ENCODE measurements at regions not wholly inside any gene's neighbourhood (a gene's known extent, or its start where the extent isn't known, plus 50 kb on each side); places are given as distances from the start of the nearest gene placed in this dataset.

DNA sequence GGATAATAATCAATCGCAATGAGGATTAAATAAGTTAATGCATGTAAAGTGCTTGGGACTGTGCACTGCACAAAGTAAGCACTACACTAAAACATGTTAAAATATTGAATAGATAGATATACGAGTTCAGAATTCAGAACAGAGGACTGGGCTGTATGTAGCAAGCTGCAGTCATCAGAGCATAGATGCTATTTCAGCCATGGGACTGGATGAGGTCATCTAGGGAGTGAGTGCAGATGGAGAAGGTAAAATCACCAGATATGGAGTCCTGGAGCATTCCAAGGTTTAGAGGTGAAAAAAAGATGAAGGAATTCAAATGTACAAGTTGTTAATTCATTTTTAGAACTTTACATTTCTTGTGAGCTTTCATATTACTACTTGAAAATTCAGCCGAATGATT lies 347.5 kb upstream of the DDI1 start:
- TF ChIP-seq, protein P1, sequence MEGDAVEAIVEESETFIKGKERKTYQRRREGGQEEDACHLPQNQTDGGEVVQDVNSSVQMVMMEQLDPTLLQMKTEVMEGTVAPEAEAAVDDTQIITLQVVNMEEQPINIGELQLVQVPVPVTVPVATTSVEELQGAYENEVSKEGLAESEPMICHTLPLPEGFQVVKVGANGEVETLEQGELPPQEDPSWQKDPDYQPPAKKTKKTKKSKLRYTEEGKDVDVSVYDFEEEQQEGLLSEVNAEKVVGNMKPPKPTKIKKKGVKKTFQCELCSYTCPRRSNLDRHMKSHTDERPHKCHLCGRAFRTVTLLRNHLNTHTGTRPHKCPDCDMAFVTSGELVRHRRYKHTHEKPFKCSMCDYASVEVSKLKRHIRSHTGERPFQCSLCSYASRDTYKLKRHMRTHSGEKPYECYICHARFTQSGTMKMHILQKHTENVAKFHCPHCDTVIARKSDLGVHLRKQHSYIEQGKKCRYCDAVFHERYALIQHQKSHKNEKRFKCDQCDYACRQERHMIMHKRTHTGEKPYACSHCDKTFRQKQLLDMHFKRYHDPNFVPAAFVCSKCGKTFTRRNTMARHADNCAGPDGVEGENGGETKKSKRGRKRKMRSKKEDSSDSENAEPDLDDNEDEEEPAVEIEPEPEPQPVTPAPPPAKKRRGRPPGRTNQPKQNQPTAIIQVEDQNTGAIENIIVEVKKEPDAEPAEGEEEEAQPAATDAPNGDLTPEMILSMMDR (conservative IDR thresholded peaks at IDR 0.05; ENCODE audit: low read depth, low read length), result no peak
- no peak for TF ChIP-seq EZH2 (IDR thresholded peaks at IDR 0.05; ENCODE audit: low read length, unreplicated experiment)
